K562 (cell line): ENCODE measurements at regions not wholly inside any gene's neighbourhood (a gene's known extent, or its start where the extent isn't known, plus 50 kb on each side); places are given as distances from the start of the nearest gene placed in this dataset.

ENCODE experiments used
- ATAC-seq: fragments of 200-7000 bp; cut with Tn5 transposase; 3 replicates; pipeline ENCODE4 v1.9.1; 2020; ENCODE audit warnings: moderate library complexity
- BruUV-seq: library from RNA; stranded (reverse); fragments of 400-500 nt; replicated peaks from 2 replicates; lab custom pipeline; 2021; lab: Mats Ljungman, UMichigan
- CTCF ChIA-PET: fragments of 300-600 bp; formaldehyde crosslinking; extraction: SDS; loops from one replicate; lab custom pipeline; 2021; ENCODE audit warnings: low intra/inter-chr PET ratio; lab: Yijun Ruan, JAX
- POLR2A ChIA-PET: fragments of 300-600, 350-650 bp; sonication (Branson Sonifier 250); formaldehyde crosslinking; extraction: SDS; loops from one replicate; lab custom pipeline; 2021; ENCODE audit warnings: antibody characterized with exemption, inconsistent platforms; lab: Yijun Ruan, JAX
- DNase-seq, 4 experiments: peaks; one replicate each; pipeline versions ENCODE4 v3.0.0 to v3.0.0-alpha.2; 2011 to 2018; ENCODE audit warnings: low spot score in 3 of 4, mixed read lengths in 3 of 4; ENCODE audit errors: extremely low read depth in 1 of 4
- FAIRE-seq: peaks from 2 replicates; lab custom pipeline; 2011; peaks lifted over from hg19 to GRCh38; lab: Jason Lieb, UNC
- H2AFZ ChIP-seq: 2 replicates; pipeline ENCODE4 v1.6.0; 2011; ENCODE audit warnings: low read depth, low read length, control low read depth, inconsistent platforms
- H3K27ac ChIP-seq: fragments of 200-600 bp; 3 replicates; pipeline ENCODE4 v1.8.0; 2011; ENCODE audit warnings: low read depth, mild to moderate bottlenecking, control low read depth, inconsistent platforms, low read length, moderate library complexity, mixed read lengths; ENCODE audit errors: extremely low read depth
- H3K27me3 ChIP-seq, 2 experiments: fragments of 300-600 bp in 1 of 2; 2 replicates in 1 of 2; 3 replicates in 1 of 2; pipeline versions ENCODE4 v1.6.0 to v1.8.0; 2011; ENCODE audit warnings: inconsistent platforms in 2 of 2, low read length in 2 of 2, mild to moderate bottlenecking in 1 of 2, mixed read lengths in 1 of 2, moderate library complexity in 1 of 2; ENCODE audit not compliant: control insufficient read depth in 2 of 2, insufficient read depth in 2 of 2
- H3K36me3 ChIP-seq: fragments of 300-600 bp; 3 replicates; pipeline ENCODE4 v1.8.0; 2011; ENCODE audit warnings: mild to moderate bottlenecking, low read length, inconsistent platforms; ENCODE audit not compliant: control insufficient read depth, insufficient read depth
- H3K4me1 ChIP-seq, 2 experiments: fragments of 200-600 bp in 1 of 2; replicated peaks in 1 of 2; 2 replicates in 1 of 2; 3 replicates in 1 of 2; pipeline versions ENCODE4 v1.5.1 to v1.8.0; 2011; ENCODE audit warnings: inconsistent platforms in 2 of 2, low read length in 2 of 2, mild to moderate bottlenecking in 1 of 2, mixed read lengths in 1 of 2, moderate library complexity in 1 of 2; ENCODE audit not compliant: control insufficient read depth in 2 of 2, insufficient read depth in 2 of 2
- H3K4me2 ChIP-seq: 2 replicates; pipeline ENCODE4 v1.6.1; 2011; ENCODE audit warnings: low read length, control low read depth, inconsistent platforms, mixed read lengths; ENCODE audit not compliant: insufficient read depth
- H3K4me3 ChIP-seq: fragments of 200-600 bp; sonication (generic), shearing (Covaris generic); 2 replicates; pipeline ENCODE4 v1.5.1; 2016; ENCODE audit warnings: control low read depth, inconsistent platforms
- H3K79me2 ChIP-seq: fragments of 200-600 bp; 3 replicates; pipeline ENCODE4 v1.8.0; 2011; ENCODE audit warnings: low read length, inconsistent platforms; ENCODE audit not compliant: control insufficient read depth, insufficient read depth
- H3K9ac ChIP-seq, 2 experiments: 2 replicates each; pipeline versions ENCODE4 v1.6.0 to v1.6.1; 2011; ENCODE audit warnings: low read depth in 2 of 2, low read length in 2 of 2, control low read depth in 1 of 2, inconsistent platforms in 1 of 2, mild to moderate bottlenecking in 1 of 2, mixed read lengths in 1 of 2; ENCODE audit not compliant: insufficient read depth in 1 of 2
- H3K9me1 ChIP-seq: one replicate; pipeline ENCODE4 v1.6.0; 2011; ENCODE audit warnings: inconsistent platforms, mild to moderate bottlenecking, low read length, moderate library complexity; ENCODE audit not compliant: control insufficient read depth, insufficient read depth
- H3K9me3 ChIP-seq: replicated peaks from 2 replicates; pipeline ENCODE4 v1.5.1; 2011; ENCODE audit warnings: low read depth, low read length, inconsistent platforms; ENCODE audit not compliant: control insufficient read depth, insufficient read depth
- H4K20me1 ChIP-seq: replicated peaks from 2 replicates; pipeline ENCODE4 v1.6.1; 2011; ENCODE audit warnings: low read length, inconsistent platforms, mixed read lengths; ENCODE audit not compliant: control insufficient read depth, insufficient read depth
- ETS2 ChIP-seq: IDR thresholded peaks from 2 replicates; pipeline ENCODE4 v1.6.1; 2016; ENCODE audit warnings: borderline replicate concordance, missing genetic modification characterization, mild to moderate bottlenecking, moderate library complexity, missing compliant biosample characterization; ENCODE audit not compliant: poor library complexity, severe bottlenecking
- HDGF ChIP-seq: fragments of 450-650 bp; IDR thresholded peaks from 2 replicates; pipeline ENCODE4 v1.6.1; 2016
- NCOA2 ChIP-seq, 2 experiments: fragments of 450-650 bp; IDR thresholded peaks; 2 replicates each; pipeline ENCODE4 v1.6.1; 2018; ENCODE audit warnings: mild to moderate bottlenecking in 2 of 2, moderate library complexity in 1 of 2; ENCODE audit not compliant: partially characterized antibody in 2 of 2
- WGBS: fragments of 100-300 bp; shearing (Covaris generic); methylation state at CpG from one replicate; pipeline ENCODE4 v1.1.6; 2016; ENCODE audit warnings: low coverage, mixed read lengths; ENCODE audit not compliant: insufficient coverage; ENCODE audit errors: missing lambda C conversion rate; 5-methylcytosine and 5-hydroxymethylcytosine counted together
- in situ Hi-C: fragments of 300-500 bp; cut with MboI; formaldehyde crosslinking; loops from 4 replicates; pipeline ENCODE4 v1.15.0; 2018; ENCODE audit warnings: inconsistent platforms, mixed read lengths
- intact Hi-C: fragments of 100-400 bp; cut with micrococcal nuclease; formaldehyde crosslinking; loops from 2 replicates; pipeline ENCODE4 v1.14.2; 2022
- TF ChIP-seq, protein P1 (sequence below): fragments of 250-450 bp; sonication (Bioruptor Pico); IDR thresholded peaks from 2 replicates; pipeline ENCODE4 v1.8.0; 2022; ENCODE audit warnings: inconsistent platforms, mild to moderate bottlenecking, moderate library complexity, borderline replicate concordance
- TF ChIP-seq, protein P2 (sequence below): sonication (generic); formaldehyde crosslinking; IDR thresholded peaks from 2 replicates; pipeline ENCODE4 v1.9.0; 2022; ENCODE audit warnings: mild to moderate bottlenecking, missing genetic modification reagents

DNA sequence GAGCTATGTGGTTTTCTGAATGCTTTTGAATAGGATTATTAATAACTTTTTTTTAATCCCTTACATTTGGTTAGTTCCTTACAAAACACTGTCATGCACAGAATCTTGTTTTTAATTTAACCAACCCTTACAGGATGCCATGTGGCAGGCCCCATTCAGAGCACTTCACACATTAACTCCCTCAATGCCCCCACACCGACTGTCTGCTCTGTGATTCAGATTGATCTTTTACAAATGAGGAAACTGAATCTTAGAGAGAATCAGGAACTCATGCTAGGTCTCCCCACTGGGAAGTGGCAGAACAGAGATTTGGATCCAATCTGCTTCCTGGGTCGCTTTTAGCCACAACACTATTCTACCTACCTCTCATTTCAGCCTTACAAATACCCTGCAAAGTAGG lies 195.8 kb upstream of the NPVF start:
- no peak overlapping the region for H2AFZ ChIP-seq
- FAIRE-seq (no peak), ATAC-seq (no peak), DNase-seq (no peak)
- in situ Hi-C loops (no loop called here), intact Hi-C loops (no loop called here)
- H3K4me3 ChIP-seq: no peak overlapping the region
- H4K20me1 ChIP-seq: no peaks in the 10 kb centered on the region
- H3K79me2 ChIP-seq: no peaks in the 10 kb centered on the region
- TF ChIP-seq, protein P1, sequence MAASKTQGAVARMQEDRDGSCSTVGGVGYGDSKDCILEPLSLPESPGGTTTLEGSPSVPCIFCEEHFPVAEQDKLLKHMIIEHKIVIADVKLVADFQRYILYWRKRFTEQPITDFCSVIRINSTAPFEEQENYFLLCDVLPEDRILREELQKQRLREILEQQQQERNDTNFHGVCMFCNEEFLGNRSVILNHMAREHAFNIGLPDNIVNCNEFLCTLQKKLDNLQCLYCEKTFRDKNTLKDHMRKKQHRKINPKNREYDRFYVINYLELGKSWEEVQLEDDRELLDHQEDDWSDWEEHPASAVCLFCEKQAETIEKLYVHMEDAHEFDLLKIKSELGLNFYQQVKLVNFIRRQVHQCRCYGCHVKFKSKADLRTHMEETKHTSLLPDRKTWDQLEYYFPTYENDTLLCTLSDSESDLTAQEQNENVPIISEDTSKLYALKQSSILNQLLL (CRISPR knock-in tag): no peak
- TF ChIP-seq ETS2 (tag): no peak
- TF ChIP-seq, protein P2, sequence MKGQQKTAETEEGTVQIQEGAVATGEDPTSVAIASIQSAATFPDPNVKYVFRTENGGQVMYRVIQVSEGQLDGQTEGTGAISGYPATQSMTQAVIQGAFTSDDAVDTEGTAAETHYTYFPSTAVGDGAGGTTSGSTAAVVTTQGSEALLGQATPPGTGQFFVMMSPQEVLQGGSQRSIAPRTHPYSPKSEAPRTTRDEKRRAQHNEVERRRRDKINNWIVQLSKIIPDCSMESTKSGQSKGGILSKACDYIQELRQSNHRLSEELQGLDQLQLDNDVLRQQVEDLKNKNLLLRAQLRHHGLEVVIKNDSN (CRISPR knock-in tag): no peak
- TF ChIP-seq HDGF: no peak
- TF ChIP-seq NCOA2 (IDR thresholded peaks at IDR 0.05; ENCODE audit: partially characterized antibody in 2 of 2): no peak
- no peaks in the 10 kb centered on the region for H3K9me3 ChIP-seq
- no peaks in the 10 kb centered on the region for H3K36me3 ChIP-seq
- ChIA-PET CTCF (no interaction called here), POLR2A (interaction anchor here (1.1 kb wide), 1 partner anchor 8 kb away, joined by 4 read pairs; no protein-coding TSS in a partner anchor)
- WGBS: 0% methylated on average over 2 of the region's 2 CpGs
- H3K27me3 ChIP-seq: peaks cover 8 to 12% of the 10 kb centered on the region in 2 experiments; a peak in 3 of 5 replicates
- H3K9me1 ChIP-seq: no peaks in the 10 kb centered on the region
- no peaks in the 10 kb centered on the region for H3K4me1 ChIP-seq
- no TSS peak for BruUV-seq
- H3K9ac ChIP-seq: no peak overlapping the region
- no peak overlapping the region for H3K4me2 ChIP-seq
- no peak overlapping the region for H3K27ac ChIP-seq
